HFF-Myc (cell line): ENCODE measurements at regions not wholly inside any gene's neighbourhood (a gene's known extent, or its start where the extent isn't known, plus 50 kb on each side); places are given as distances from the start of the nearest gene placed in this dataset.

Experiments used
- DNase-seq: peaks from one replicate; pipeline ENCODE4 v3.0.0-alpha.2; 2011; ENCODE audit warnings: low read depth; ENCODE audit errors: extremely low read depth
- H3K4me3 ChIP-seq: replicated peaks from 2 replicates; pipeline ENCODE4 v1.5.1; 2011; ENCODE audit warnings: low read depth, mild to moderate bottlenecking, control low read depth, low read length
- TF ChIP-seq, protein P1 (sequence below): IDR thresholded peaks from 2 replicates; pipeline ENCODE4 v1.5.1; 2012; ENCODE audit warnings: mild to moderate bottlenecking, low read depth, low read length, control low read depth; ENCODE audit errors: missing control alignments

DNA sequence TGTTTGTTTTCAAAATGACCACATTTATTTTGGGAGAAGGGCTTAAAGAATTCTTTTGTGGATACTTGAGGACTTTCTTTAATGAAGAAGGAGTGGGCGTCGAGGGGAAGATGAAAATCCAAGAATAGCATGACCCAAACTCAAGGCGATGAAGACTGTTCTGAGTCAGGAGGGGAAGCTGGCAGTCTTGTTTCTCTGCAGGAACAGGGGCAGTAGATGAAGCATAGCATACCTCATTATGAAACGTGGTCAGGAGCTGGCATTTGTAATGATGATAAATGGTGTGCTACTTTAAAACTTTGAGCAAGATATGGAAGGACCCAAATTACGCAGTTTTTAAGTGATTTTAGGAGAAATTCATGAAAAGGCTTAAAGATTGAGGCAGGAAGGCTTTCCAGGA is 549.0 kb downstream of the IGSF11 start:
- DNase-seq = no peak
- TF ChIP-seq, protein P1, sequence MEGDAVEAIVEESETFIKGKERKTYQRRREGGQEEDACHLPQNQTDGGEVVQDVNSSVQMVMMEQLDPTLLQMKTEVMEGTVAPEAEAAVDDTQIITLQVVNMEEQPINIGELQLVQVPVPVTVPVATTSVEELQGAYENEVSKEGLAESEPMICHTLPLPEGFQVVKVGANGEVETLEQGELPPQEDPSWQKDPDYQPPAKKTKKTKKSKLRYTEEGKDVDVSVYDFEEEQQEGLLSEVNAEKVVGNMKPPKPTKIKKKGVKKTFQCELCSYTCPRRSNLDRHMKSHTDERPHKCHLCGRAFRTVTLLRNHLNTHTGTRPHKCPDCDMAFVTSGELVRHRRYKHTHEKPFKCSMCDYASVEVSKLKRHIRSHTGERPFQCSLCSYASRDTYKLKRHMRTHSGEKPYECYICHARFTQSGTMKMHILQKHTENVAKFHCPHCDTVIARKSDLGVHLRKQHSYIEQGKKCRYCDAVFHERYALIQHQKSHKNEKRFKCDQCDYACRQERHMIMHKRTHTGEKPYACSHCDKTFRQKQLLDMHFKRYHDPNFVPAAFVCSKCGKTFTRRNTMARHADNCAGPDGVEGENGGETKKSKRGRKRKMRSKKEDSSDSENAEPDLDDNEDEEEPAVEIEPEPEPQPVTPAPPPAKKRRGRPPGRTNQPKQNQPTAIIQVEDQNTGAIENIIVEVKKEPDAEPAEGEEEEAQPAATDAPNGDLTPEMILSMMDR = no peak
- no peak overlapping the region for H3K4me3 ChIP-seq

DNA sequence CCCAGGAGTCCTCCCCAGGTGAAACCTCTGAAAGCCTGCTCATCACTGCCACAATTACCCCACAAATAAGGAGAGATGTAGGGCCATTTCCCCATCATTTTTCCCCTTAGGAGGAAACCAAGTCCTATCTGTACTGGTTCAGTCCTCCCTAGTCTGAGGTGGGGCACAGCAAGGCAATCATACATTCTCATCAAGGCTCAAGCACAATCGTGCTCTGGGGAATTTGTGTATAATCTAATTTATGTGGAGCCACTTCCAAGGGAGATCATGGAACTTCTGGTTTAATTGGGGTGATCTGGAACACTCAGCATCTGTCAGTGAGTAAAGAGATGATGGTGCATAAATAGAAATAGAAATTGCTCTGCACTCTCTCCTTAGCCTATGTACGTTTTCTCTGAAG is 546.9 kb downstream of the IGSF11 start:
- DNase-seq = no peak
- TF ChIP-seq, protein P1 = no peak
- H3K4me3 ChIP-seq = no peak overlapping the region

DNA sequence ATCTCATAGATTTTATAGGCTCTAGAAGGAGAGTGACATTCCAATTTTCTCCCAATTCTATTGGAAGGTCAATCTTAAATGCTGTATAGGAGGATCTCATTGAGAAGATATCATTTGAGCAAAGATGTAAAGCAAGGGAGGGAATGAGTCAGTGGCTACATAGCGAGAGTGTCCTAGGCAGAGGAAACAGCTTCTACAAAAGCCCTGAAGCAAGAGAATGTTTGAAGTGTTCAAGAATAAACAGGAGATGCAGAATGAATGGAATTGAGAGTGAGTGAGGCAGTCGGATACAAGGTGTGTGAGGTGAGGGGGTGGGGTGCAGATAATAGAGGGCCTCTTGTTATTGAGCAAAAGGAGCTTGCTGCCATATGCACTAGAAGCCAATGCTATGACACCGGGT is 545.9 kb downstream of the IGSF11 start:
- TF ChIP-seq, protein P1 = no peak
- DNase-seq = no peak
- no peak overlapping the region for H3K4me3 ChIP-seq

DNA sequence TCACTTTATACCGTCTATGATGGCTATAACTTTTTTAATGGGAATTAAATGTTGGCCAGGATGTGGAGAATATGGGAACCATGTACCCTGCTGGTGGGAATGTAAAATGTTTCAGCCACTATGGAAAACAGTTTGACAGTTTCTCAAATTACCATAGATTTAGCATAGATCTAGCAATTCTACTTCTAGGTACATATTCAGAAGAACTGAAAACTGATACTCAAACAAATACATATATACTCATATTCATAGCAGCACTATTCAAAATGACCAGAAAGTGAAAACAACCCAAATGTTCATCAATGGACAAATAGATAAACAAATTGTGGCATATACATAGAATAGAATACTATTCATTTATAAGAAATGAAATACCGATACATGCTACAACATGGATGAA is 539.4 kb downstream of the IGSF11 start:
- no peak for DNase-seq
- TF ChIP-seq, protein P1 = no peak
- no peak overlapping the region for H3K4me3 ChIP-seq

DNA sequence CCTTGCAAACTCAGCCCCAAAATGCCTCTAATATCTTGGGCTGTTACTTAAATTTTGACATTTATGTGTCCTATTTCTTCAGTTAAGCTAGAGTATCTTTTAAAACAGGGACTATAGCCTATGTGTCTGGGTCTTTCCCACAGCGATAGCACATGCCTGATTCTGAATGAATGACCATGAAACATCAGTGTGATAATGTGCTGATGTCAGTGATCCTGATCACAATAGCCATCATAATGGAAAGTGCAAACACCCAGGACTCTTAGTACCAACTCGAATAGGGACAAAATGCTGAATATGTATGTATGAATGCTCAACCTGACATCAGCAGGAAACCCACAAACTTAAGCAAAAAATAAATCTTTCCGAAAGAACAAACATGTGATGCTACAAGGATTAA is 537.4 kb downstream of the IGSF11 start:
- no peak for DNase-seq
- TF ChIP-seq, protein P1 = no peak
- no peak overlapping the region for H3K4me3 ChIP-seq

DNA sequence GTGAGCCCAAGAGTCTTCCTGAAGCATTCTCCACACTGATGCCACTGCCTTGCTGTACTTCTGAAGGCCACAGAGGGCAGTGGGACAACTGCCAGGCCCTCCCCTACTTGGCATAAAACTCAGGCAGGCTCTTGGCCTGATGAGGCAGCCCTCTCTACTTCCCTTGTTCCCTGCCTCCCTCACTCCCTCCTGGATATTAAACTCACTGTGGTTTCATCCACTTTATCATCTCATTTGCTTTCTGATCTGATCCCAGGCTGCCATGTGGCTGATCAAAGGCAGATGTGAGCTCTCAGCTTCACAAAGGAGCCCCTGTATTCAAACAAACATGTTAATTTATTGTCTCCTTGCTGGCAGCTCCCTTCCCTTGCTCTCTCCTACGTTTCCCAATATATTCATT is 533.5 kb downstream of the IGSF11 start:
- no peak overlapping the region for H3K4me3 ChIP-seq
- TF ChIP-seq, protein P1 = no peak
- no peak for DNase-seq

DNA sequence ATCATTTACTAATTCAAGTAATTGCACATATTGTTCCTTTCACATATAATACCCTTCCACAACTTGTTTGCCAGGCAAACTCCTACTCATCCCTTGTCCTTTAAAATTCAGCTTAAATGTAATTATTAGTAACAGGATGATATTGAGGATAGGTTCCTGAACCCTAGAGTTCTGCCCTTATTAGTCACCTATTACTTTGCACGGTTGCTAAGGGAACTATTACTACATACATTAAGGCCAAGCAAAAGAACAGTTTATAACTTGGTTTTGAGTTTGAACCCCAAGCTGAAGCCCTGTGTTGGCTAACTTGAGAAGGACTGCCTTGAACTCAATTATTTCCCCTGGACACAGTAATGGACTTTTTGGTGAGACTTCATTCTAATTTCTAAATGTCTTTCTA is 529.7 kb downstream of the IGSF11 start:
- TF ChIP-seq, protein P1 = no peak
- no peak for DNase-seq
- H3K4me3 ChIP-seq = no peak overlapping the region
